OCI-M1 (cell line): ENCODE measurements at regions not wholly inside any gene's neighbourhood (a gene's known extent, or its start where the extent isn't known, plus 50 kb on each side); places are given as distances from the start of the nearest gene placed in this dataset.

Source experiments
- DNase-seq: peaks from one replicate; lab custom pipeline; 2025; lab: John Stamatoyannopoulos, UW

GRCh38 chr4:108272561-108272960, 103.8 kb upstream of the LEF1 start:
- DNase-seq: peak; percentile 57

GRCh38 chr4:108272046-108272445, 103.3 kb upstream of the LEF1 start:
- DNase-seq: no peak

GRCh38 chr4:108270466-108271450, 102.0 kb upstream of the LEF1 start:
- peak; percentile 24 for DNase-seq

GRCh38 chr4:108264693-108265092, 96.0 kb upstream of the LEF1 start:
- DNase-seq: no peak

DNA sequence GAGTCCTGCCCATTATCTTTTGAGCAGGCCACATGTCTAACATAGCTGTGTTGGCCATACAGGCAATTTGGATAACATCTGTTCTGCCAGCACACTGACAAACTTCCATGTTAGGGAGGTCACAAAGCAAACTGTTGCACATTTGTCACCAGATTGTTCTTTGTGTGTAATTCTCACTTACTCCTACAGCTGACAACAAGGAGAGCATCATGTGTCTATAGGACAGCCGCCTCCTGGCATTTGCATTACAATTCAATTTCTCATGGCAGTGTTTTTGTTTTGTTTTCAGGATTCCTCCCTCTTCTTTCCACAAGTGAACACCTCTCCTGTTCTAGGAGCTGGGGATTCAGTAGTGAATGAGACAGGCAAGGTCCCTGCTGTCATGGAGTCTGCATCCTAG, 94.3 kb upstream of the LEF1 start:
- DNase-seq: no peak

- no peak for DNase-seq
These were observed 92.3 kb upstream of the LEF1 start for GRCh38 chr4:108261026-108261425.

GRCh38 chr4:108256538-108256937, 87.8 kb upstream of the LEF1 start:
- no peak for DNase-seq

DNA sequence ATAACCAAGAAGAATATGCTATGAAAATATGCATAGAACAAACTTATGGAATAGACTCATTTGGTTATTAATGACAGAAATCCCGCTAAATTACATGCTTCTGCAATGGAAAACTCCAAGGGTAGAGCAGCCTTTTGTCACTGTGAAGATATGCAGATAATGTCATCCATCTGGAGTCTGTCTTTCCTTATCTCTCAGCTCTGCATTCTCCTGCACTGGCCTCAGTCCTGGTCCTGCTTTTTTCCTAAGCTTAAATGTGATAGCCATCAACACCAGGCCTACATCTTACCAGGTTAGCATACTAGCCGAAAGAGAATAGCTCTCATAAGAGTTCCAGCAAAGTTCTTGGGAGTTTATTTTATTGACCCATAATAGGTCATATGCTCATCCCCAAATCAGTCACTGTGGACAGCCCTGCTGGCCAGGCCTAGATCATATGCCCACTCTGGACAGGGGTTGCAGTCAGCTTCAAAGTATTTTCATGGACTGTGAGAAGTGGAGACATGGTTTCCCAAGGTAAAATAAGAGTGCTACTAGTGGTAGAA, 86.5 kb upstream of the LEF1 start:
- DNase-seq: no peak

GRCh38 chr4:108249397-108249796, 80.7 kb upstream of the LEF1 start:
- DNase-seq: no peak

DNA sequence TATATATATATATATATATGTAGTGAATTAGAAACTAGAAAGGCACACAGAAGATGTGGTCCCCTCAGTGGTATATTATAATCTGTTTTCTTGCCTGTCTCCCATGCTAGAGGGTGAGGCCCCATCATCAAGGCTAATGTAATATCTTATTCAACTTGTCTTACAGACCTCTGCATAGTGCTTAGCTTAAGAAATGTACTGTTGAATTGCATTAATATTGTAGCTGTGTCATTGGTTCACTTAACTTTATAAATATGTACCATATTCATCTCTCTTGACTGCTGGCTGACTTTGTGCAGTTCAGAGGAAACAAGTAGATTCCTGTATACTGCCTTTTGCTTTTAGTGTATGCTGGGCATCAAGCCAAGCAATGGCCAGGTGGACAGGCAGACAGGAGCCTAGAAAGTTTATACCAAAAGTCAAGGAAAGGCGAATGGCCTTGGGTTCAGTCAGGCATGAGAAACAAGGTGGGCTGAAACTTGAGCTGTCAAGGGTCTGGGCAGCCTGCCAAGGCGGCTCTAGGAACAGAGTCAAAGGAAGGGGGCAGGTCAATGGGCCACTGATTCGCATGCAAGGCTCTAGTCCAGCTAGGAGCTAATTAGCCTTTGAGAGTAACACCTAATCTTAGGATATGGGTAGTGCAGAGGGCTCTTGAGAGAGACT, 78.8 kb upstream of the LEF1 start:
- DNase-seq: peak; percentile 22

- DNase-seq: no peak
These were observed 75.9 kb upstream of the LEF1 start for GRCh38 chr4:108244606-108245005.

DNA sequence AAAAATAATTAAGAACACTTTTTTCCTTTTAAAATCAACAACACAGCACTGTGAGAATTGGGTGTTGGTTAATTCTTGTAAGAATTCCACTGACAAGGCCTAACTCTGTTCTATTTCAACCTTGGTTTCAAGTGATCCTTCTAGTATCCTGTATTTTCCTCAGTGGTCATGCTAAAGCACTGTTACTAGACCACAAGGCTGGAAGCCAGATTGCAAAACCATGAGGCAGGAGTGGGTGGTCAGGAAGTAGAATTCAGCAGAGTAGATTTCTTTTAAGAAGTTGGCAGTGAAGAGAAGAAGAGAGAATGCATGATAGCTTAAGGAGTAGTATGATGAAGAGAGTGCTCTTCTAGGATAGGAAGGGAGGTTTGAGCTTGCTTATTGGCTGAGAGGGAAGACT, 71.6 kb upstream of the LEF1 start:
- no peak for DNase-seq

- DNase-seq: no peak
These were observed 69.0 kb upstream of the LEF1 start for GRCh38 chr4:108237693-108238092.

DNA sequence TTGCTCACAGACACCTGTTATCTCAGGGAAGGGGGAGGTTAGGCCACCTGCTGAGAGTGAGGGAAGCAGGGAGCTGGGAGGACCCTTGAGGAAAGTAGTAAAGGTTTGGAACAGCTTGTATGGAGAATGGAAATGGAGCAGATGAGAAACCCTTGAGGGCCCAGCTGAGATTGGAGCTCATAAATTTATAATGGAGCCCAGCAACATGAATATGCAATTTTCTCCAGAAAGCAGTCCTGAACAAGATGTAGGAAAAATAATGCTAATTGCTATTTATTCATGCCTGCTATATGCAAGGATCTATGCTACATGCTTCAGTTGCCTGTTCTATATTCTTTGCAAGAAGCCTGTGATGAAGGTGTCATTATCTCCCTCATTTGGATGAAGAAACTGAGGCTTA, 67.5 kb upstream of the LEF1 start:
- no peak for DNase-seq

DNA sequence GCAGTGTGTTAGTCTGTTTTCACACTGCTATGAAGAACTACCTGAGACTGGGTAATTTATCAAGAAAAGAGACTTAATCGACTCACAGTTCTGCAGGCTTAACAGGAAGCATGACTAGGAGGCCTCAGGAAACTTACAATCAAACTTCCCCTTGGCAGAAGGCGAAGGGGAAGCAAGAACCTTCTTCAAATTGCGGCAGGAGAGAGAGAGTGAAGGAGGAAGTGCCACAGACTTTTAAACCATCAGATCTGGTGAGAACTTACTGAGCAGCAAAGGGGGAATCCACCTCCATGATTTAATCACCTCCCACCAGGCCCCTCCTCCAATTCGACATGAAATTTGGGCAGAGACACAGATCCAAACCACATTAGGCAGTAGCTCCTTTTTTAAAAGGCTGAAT, 59.2 kb upstream of the LEF1 start:
- peak; percentile 67 for DNase-seq

- peak; percentile 89 for DNase-seq
These were observed 55.9 kb upstream of the LEF1 start for GRCh38 chr4:108224611-108225053.

DNA sequence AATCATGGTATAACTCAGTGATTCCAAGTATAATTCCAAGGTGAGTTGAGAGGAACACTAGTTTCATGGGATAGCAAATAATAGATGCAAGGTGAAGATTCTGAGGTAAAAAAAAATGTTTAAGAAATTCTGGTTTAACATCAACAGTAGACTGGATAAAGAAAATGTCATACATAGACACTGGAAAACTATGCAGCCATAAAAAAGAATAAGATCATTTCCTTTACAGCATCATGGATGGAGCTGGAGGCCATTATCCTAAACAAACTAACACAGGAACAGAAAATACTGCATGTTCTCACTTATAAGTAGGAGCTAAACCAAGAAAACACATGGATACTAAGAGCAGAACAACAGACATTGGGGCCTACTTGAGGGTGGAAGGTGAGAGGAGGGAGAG, 54.6 kb upstream of the LEF1 start:
- no peak for DNase-seq

DNA sequence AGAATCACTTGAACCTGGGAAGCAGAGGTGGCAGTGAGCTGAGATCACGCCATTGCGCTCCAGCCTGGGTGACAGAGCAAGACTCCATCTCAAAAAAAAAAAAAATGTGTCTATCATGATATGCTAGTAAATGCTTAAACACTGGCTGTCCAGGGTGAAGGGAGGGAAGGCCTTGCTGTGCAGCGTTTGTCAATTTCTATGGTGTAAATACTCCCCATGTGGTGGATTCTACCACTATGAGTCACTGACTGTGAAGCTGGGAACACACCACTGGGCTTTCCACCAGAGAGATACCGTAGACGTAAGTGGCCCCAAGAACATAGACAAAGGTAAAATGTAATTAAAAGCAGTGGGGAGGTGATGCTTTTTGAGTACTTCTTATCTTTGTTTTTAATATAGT, 51.3 kb upstream of the LEF1 start:
- no peak for DNase-seq
